PFSK-1 (cell line): ENCODE measurements at regions not wholly inside any gene's neighbourhood (a gene's known extent, or its start where the extent isn't known, plus 50 kb on each side); places are given as distances from the start of the nearest gene placed in this dataset.

Experiments
- POLR2AphosphoS5 ChIP-seq: IDR thresholded peaks from 2 replicates; pipeline ENCODE4 v1.6.1; 2012; ENCODE audit warnings: low read depth, mild to moderate bottlenecking, control low read depth, low read length, moderate library complexity
- SIN3A ChIP-seq: IDR thresholded peaks from 2 replicates; pipeline ENCODE4 v1.6.1; 2012; ENCODE audit warnings: mild to moderate bottlenecking, low read length, moderate library complexity, borderline replicate concordance; ENCODE audit not compliant: insufficient read depth

GRCh38 chr21:15562748-15563147 lies 167.0 kb upstream of the USP25 start:
- TF ChIP-seq SIN3A (no peak), POLR2AphosphoS5 (no peak)
